HG03039 (cell line): ENCODE measurements at regions not wholly inside any gene's neighbourhood (a gene's known extent, or its start where the extent isn't known, plus 50 kb on each side); places are given as distances from the start of the nearest gene placed in this dataset.

Experiments
- ATAC-seq: cut with Tn5 transposase; IDR thresholded peaks from one replicate; pipeline ENCODE4 v1.9.1; 2021; ENCODE audit warnings: mild to moderate bottlenecking, moderate library complexity; ENCODE audit not compliant: unreplicated experiment

DNA sequence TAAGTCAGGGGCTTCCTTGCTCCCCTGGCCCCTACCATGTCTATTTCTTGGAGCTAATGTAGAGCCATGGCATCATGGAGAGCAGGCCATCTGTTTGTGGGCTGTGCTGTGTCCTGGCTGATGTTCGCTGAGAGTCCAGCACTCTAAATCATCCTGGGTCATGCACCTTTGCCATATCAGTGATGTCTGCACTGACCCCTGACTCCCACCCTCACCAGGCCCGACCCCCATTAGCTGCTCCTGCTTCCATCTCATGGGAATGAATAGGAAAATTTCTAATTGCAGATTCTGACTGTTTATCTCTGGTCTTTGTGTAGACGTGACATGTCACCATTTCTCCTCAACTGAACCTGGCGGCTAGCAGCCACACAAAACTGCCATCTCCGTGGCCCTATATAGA is 236.9 kb downstream of the NSG2 start:
- no peak for ATAC-seq

DNA sequence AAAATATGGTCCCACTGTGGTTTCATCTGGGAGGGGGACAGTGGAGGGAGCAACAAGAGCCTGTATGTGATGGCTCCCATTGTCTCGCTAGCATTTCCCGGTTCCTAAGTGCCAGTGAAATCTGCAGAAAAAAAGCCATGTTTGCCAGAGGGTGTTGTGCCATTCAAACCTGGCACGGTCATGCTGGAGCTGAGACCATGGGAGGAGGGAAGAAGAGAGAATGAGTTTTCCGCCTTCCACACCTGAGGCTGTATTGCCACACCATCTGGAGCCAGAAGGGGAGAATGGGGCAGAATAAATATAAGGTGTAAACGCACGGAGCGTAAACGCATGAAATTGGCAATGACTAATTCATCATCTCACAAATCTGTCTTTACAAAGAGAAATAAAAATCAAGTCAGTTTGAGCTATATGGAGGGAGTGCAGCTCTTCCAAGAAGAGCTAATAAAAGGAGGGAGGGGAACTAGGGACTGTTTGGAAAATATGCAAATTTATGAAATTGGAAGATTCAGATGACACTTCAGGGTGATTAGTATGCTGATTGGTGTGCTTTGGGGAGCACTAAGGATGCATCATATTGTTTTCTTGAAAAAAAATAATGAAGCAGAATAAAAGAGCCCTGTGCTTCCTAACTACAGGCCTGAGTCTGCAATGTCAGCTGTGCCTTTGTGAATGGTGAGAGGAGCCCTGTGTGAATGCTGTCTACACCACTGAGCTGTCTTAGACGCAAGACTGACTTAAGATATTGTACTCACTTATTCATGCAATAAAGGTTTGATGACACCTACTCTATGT is 237.9 kb downstream of the NSG2 start:
- no peak for ATAC-seq

- ATAC-seq = no peak
These were observed 239.4 kb downstream of the NSG2 start for GRCh38 chr5:174284873-174285272.

DNA sequence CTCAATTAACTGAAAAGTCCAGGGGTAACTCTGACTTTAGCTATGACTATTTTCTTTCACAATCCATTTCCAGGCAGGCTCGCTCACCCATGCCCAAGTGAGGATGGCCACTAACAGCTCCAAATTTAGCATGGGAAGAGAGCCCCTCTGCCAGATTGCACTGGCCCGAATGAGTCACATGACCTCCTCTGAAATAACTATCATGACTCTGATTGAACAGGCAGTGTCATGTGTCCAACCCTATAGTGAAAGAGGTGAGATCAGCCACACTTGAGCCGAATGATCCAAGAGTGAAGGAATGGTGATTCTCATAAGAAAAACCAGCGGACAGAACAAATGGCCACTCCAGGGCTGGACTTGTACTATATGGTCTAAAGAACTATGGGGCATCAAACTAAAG is 242.3 kb downstream of the NSG2 start:
- no peak for ATAC-seq

DNA sequence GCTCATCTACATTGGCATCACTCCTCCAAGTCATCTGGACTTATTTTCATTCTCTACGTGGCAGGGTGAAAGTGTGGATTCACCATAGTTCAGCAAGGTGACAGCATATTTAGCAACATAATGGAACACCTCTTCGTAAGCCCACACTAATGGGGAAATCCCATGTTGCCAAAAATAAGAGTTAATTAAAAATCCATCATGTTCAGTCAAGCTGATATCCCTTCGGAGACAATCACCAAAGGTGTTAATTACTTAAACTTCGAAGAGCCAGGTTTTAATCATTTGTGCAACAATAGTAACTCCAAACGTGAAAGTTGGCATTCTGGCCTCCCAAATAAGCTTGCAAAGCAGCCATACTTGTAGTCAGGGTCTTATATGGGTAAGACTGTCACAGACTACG is 242.9 kb downstream of the NSG2 start:
- ATAC-seq = no peak

- no peak for ATAC-seq
These were observed 245.7 kb downstream of the NSG2 start for GRCh38 chr5:174291162-174291561.

- ATAC-seq = no peak
These were observed 246.8 kb downstream of the NSG2 start for GRCh38 chr5:174292348-174292747.

DNA sequence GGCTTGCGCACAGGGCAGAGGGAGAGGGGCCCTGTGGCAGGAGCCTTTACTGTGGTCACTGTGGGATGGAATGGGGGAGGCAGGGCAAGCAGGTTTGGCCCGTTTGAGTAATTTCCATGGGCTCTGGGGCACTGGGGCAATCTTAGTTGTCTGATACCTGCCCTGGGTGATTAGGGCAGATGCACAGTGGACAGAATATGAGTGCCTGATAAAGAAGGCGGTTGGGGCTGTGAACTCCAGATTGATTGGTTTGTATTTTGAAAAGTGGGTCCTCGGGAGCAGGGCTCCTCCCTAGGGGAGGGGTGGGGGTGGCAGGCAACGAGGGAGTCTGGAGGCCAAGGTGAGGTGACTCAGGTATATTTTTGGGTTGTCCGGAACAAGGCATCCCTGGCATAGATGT is 247.5 kb downstream of the NSG2 start:
- no peak for ATAC-seq

DNA sequence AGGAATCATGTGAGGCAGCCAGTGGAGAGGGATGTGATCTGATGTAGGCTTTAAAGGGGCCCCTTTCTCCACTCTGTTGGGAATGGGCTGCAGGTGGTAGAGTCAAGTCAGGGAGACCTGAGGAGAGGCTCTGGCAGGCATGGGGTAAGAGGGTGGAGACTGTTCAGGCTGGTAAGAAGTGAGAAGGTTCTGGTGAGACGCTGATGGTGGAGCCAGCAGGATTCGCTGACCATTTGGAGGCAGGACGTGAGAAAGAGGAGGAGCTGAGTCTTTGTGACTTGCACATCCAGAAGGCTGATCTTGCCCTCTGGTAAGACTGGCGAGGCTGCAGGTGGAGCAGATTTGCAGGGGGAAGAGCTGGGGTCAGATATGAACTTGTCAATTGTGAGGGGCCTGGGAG is 248.0 kb downstream of the NSG2 start:
- no peak for ATAC-seq

GRCh38 chr5:174294891-174295620 is 249.6 kb downstream of the NSG2 start:
- ATAC-seq = no peak

DNA sequence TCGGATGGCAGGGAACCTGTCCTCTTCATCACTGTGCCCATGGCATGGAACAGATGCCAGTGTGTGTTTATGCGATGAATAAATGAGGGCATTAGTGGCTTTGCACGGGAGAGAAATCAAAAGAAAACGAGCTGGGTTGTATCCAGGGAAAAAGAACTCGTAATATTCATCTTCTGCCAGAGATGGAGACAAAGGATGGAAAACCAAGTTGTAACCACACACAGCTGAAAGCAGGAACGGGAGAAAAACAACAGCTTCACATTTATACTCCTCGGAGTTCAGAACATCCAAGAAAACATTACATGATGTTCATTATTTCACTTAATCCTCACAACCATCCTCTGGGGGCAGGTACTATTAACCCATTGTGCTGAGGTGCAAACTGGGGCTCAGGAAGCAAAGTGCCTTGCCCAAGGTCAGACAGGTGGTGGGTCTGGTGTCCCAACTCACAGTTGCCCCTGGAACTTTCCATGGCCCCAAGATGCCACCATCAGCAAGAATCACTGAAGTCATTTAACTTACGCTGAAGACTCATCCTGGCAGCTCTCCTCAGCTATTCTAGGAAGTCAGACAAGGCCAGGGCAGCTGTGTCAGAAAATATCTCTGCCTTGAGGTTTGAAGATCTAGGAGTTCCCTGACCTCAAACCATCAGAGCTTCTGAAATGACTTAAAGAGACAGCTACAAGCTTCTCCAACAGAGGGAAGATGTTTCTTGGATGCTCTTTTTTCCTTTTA is 250.4 kb downstream of the NSG2 start:
- ATAC-seq = no peak

- no peak for ATAC-seq
These were observed 254.8 kb downstream of the NSG2 start for GRCh38 chr5:174300118-174300940.

GRCh38 chr5:174300941-174301761 is 255.6 kb downstream of the NSG2 start:
- ATAC-seq = no peak

- ATAC-seq = no peak
These were observed 256.5 kb downstream of the NSG2 start for GRCh38 chr5:174301848-174302625.

DNA sequence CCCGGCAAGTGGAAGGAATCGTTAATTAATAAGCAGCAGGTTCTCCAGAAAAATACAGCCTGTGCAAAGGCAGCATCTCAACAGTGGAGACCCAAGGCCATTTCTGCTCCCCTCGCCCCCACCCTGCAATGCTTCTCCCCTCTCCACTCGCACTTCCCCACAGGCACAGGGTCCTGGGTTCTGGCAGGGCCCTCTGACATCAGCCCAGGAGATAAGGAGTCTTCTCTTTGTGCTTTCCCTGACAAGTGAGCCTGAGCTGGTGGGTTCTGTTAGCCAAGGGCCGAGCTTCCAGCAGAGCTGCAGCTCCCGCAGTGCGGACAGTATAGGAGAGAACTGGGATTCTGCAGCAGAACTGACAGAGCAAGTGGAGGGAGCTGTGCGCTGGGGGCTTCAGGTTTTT is 257.5 kb downstream of the NSG2 start:
- no peak for ATAC-seq

- ATAC-seq = no peak
These were observed 258.0 kb downstream of the NSG2 start for GRCh38 chr5:174303437-174304045.

DNA sequence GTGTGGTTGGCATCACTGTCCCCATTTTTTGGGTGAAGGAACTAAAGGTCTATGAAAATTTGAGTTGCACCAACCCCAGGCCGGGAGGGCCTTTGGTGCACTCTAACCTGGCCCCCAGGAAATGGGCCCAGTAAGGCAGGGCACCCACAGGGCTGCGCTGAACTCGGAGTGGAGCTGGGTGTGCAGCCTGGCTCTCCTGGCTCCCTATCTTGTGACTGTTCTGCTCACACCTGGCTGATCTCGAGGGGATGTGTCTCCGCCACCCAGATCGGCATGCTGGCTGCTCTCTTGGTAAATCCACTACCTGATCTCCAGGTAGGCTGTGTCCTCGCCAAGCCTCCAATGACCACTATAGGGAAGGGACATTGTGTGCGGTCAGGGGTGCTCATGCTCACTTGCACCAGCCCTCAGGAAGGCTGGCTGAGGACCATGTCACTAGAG is 259.8 kb downstream of the NSG2 start:
- ATAC-seq = no peak

DNA sequence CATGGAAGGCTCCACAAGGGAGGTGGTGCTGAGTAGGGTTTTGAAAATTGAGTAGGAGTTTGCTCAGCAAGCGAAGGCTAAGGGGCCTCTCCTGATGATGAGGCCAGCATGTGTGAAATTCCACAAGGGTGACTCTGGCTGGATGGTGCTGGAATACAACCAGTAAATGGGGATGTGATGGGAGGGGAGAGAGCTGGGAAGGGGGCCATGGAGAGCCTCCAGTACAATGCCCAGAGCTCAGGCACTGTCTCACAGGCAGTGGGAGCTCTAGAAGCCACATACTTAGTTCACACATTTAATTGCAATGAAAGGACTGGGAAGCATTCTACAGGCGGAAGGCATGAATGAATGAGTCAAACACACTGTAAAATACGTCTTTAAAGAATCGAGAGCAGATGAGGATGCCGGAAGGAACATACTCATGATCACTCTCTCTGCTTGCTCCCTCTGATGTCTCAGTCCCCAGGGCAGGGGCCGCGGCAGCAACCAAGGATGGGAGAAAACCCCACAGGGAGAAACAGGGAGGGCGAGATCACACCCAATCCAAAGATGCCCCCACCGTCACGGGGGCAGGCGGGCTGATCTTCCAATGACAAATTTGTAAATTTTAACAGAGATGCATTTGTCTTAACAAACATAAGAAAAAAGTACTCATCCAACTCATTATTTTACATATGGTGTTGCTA is 261.0 kb downstream of the NSG2 start:
- no peak for ATAC-seq
